HG03066 (cell line): ENCODE measurements at regions not wholly inside any gene's neighbourhood (a gene's known extent, or its start where the extent isn't known, plus 50 kb on each side); places are given as distances from the start of the nearest gene placed in this dataset.
"Not testable (repeated sequence)": the region's sequence is repeated elsewhere in the genome, so short reads cannot be mapped to it uniquely, and the experiment has no call there.

Source experiments
- ATAC-seq: cut with Tn5 transposase; IDR thresholded peaks from one replicate; pipeline ENCODE4 v1.9.1; 2021; ENCODE audit warnings: low read depth; ENCODE audit not compliant: unreplicated experiment

- ATAC-seq = not testable (repeated sequence)
Observed at GRCh38 chr11:26882363-26882880, 111.5 kb upstream of the FIBIN start.

GRCh38 chr11:26891501-26891900 is 102.4 kb upstream of the FIBIN start:
- no peak for ATAC-seq

GRCh38 chr11:26896719-26897118 is 97.2 kb upstream of the FIBIN start:
- ATAC-seq = no peak

GRCh38 chr11:26898799-26899198 is 95.1 kb upstream of the FIBIN start:
- no peak for ATAC-seq

- ATAC-seq = no peak
Observed at GRCh38 chr11:26901162-26901561, 92.8 kb upstream of the FIBIN start.

GRCh38 chr11:26904132-26904531 is 89.8 kb upstream of the FIBIN start:
- ATAC-seq = no peak

- no peak for ATAC-seq
Observed at GRCh38 chr11:26904801-26905200, 89.1 kb upstream of the FIBIN start.

- no peak for ATAC-seq
Observed at GRCh38 chr11:26905368-26905767, 88.5 kb upstream of the FIBIN start.

- ATAC-seq = no peak
Observed at GRCh38 chr11:26909515-26909914, 84.4 kb upstream of the FIBIN start.

- no peak for ATAC-seq
Observed at GRCh38 chr11:26909991-26910591, 83.8 kb upstream of the FIBIN start.

GRCh38 chr11:26914968-26915367 is 78.9 kb upstream of the FIBIN start:
- peak; percentile 72 for ATAC-seq

- ATAC-seq = no peak
Observed at GRCh38 chr11:26916805-26917204, 77.1 kb upstream of the FIBIN start.

- ATAC-seq = no peak
Observed at GRCh38 chr11:26928582-26928981, 65.3 kb upstream of the FIBIN start.

- ATAC-seq = no peak
Observed at GRCh38 chr11:26929806-26930517, 64.0 kb upstream of the FIBIN start.

- no peak for ATAC-seq
Observed at GRCh38 chr11:26930518-26931247, 63.2 kb upstream of the FIBIN start.

- no peak for ATAC-seq
Observed at GRCh38 chr11:26931248-26931631, 62.7 kb upstream of the FIBIN start.

GRCh38 chr11:26931881-26932280 is 62.0 kb upstream of the FIBIN start:
- ATAC-seq = no peak

- no peak for ATAC-seq
Observed at GRCh38 chr11:26936109-26936508, 57.8 kb upstream of the FIBIN start.

- no peak for ATAC-seq
Observed at GRCh38 chr11:26937386-26937785, 56.5 kb upstream of the FIBIN start.

GRCh38 chr11:26940501-26940900 is 53.4 kb upstream of the FIBIN start:
- not testable (repeated sequence) for ATAC-seq

- no peak for ATAC-seq
Observed at GRCh38 chr11:26942356-26942755, 51.6 kb upstream of the FIBIN start.

GRCh38 chr11:26943636-26944035 is 50.3 kb upstream of the FIBIN start:
- ATAC-seq = no peak
